GM18867 (cell line): ENCODE measurements at regions not wholly inside any gene's neighbourhood (a gene's known extent, or its start where the extent isn't known, plus 50 kb on each side); places are given as distances from the start of the nearest gene placed in this dataset.

Experiments
- ATAC-seq: cut with Tn5 transposase; IDR thresholded peaks from one replicate; pipeline ENCODE4 v1.9.1; 2021; ENCODE audit warnings: mild to moderate bottlenecking, moderate library complexity; ENCODE audit not compliant: unreplicated experiment

DNA sequence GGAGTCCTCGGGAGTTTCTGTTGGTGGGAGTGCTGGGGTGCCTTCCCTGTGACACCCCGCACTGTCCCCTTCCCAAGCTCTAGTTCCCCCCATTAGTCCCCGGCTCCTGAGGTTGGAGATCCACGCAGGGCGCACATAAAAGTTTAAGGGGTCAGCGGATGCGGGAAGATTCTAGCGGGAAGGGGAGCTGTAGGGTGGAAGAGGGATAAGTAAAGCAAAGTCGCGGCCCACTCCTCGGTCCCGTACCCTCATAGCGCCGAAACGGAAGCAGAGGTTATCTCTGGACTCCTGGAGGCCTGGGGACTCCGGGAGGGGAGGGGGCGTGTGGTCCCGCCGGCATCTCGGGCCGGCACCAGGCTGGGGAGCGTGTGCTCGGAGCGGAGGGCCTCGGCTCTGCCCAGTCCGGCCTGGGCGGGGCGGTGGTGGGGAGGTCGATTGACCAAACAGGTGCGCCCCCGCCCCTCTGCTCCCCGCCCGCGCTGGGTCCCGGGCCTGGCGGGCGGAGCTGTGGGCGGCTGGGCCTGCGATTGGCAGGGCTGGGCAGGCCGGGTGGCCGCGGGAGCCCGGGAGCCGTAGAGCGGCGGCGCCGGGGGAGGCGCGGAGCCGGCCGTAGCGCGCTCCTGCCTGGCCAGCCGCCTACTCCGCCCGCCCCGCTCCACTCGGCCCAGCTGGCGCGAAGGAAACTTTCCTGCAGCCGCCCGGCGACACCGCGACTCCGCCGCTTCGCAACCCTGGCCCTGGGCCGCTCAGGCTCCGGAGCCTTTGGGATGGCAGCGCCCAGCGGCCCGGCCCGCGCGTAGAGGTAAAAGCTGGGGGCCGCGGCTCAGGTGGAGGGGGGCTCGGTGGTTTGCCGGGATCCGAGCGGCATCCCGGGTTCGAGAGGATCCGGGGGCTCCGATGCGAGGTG is 52.2 kb upstream of the DAB2IP start:
- ATAC-seq = no peak

GRCh38 chr9:121599872-121600585 is 51.4 kb upstream of the DAB2IP start:
- ATAC-seq = no peak

GRCh38 chr9:121601194-121601593 is 50.2 kb upstream of the DAB2IP start:
- ATAC-seq = no peak
